ENCODE measurements at regions not wholly inside any gene's neighbourhood (a gene's known extent, or its start where the extent isn't known, plus 50 kb on each side); places are given as distances from the start of the nearest gene placed in this dataset.
A peak's percentile ranks its signal among the peaks of the same experiment; 100 is the strongest.

- H3K9me3 Mint-ChIP-seq: no peaks in the 10 kb centered on the region
- peak overlapping the region; percentile 92 for H3K27ac Mint-ChIP-seq
- peaks cover 50% of the 10 kb centered on the region for H3K4me1 Mint-ChIP-seq
- H3K27me3 Mint-ChIP-seq: no peaks in the 10 kb centered on the region
- H3K36me3 Mint-ChIP-seq: no peaks in the 10 kb centered on the region
- peak overlapping the region; percentile 92 for H3K4me3 Mint-ChIP-seq
These were observed 112.8 kb downstream of the HFE start for GRCh38 chr6:26199773-26200764.

- H3K9me3 Mint-ChIP-seq: no peaks in the 10 kb centered on the region
- peaks cover 43% of the 10 kb centered on the region for H3K4me1 Mint-ChIP-seq
- H3K4me3 Mint-ChIP-seq: peak overlapping the region; percentile 54
- no peaks in the 10 kb centered on the region for H3K27me3 Mint-ChIP-seq
- H3K36me3 Mint-ChIP-seq: no peaks in the 10 kb centered on the region
- H3K27ac Mint-ChIP-seq: no peak overlapping the region
These were observed 113.9 kb downstream of the HFE start for GRCh38 chr6:26200918-26201721.

- Mint-ChIP-seq H3K9me3 (no peaks in the 10 kb centered on the region), H3K27ac (no peak overlapping the region), H3K4me3 (no peak overlapping the region)
These were observed 115.0 kb downstream of the HFE start for GRCh38 chr6:26202201-26202611.

GRCh38 chr6:26202811-26203583 is 115.8 kb downstream of the HFE start:
- no peaks in the 10 kb centered on the region for H3K27me3 Mint-ChIP-seq
- peak overlapping the region; percentile 42 for H3K4me3 Mint-ChIP-seq
- peaks cover 37% of the 10 kb centered on the region for H3K4me1 Mint-ChIP-seq
- no peak overlapping the region for H3K27ac Mint-ChIP-seq
- no peaks in the 10 kb centered on the region for H3K36me3 Mint-ChIP-seq
- H3K9me3 Mint-ChIP-seq: no peaks in the 10 kb centered on the region

More at GRCh38 chr6:26202201-26202611, 115.0 kb downstream of the HFE start:
- Mint-ChIP-seq H3K27me3 (no peaks in the 10 kb centered on the region), H3K36me3 (no peaks in the 10 kb centered on the region), H3K4me1 (peaks cover 42% of the 10 kb centered on the region)

GRCh38 chr6:26204332-26205160 is 117.3 kb downstream of the HFE start:
- Mint-ChIP-seq H3K36me3 (no peaks in the 10 kb centered on the region), H3K4me3 (no peak overlapping the region), H3K4me1 (peaks cover 29% of the 10 kb centered on the region), H3K9me3 (no peaks in the 10 kb centered on the region), H3K27ac (no peak overlapping the region), H3K27me3 (no peaks in the 10 kb centered on the region)

- H3K36me3 Mint-ChIP-seq: no peaks in the 10 kb centered on the region
- H3K27me3 Mint-ChIP-seq: no peaks in the 10 kb centered on the region
These were observed 118.0 kb downstream of the HFE start for GRCh38 chr6:26205161-26205624.

GRCh38 chr6:26205625-26206574 is 118.7 kb downstream of the HFE start:
- H3K4me1 Mint-ChIP-seq: peaks cover 22% of the 10 kb centered on the region

More at GRCh38 chr6:26205161-26205624, 118.0 kb downstream of the HFE start:
- Mint-ChIP-seq H3K4me3 (no peak overlapping the region), H3K9me3 (no peaks in the 10 kb centered on the region), H3K4me1 (peaks cover 23% of the 10 kb centered on the region), H3K27ac (no peak overlapping the region)

GRCh38 chr6:26206868-26207801 is 119.9 kb downstream of the HFE start:
- Mint-ChIP-seq H3K27ac (no peak overlapping the region), H3K4me1 (peaks cover 15% of the 10 kb centered on the region), H3K27me3 (no peaks in the 10 kb centered on the region), H3K36me3 (peaks cover 2% of the 10 kb centered on the region), H3K9me3 (no peaks in the 10 kb centered on the region), H3K4me3 (no peak overlapping the region)

More at GRCh38 chr6:26205625-26206574, 118.7 kb downstream of the HFE start:
- Mint-ChIP-seq H3K36me3 (no peaks in the 10 kb centered on the region), H3K27me3 (no peaks in the 10 kb centered on the region), H3K9me3 (no peaks in the 10 kb centered on the region), H3K4me3 (no peak overlapping the region), H3K27ac (no peak overlapping the region)

- Mint-ChIP-seq H3K36me3 (peaks cover 2% of the 10 kb centered on the region), H3K9me3 (no peaks in the 10 kb centered on the region), H3K4me3 (no peak overlapping the region), H3K27ac (peak overlapping the region; percentile 53), H3K27me3 (no peaks in the 10 kb centered on the region), H3K4me1 (no peaks in the 10 kb centered on the region)
These were observed 124.7 kb downstream of the HFE start for GRCh38 chr6:26211963-26212362.

GRCh38 chr6:26213334-26214075 is 126.3 kb downstream of the HFE start:
- Mint-ChIP-seq H3K4me3 (no peak overlapping the region), H3K36me3 (peaks cover 2% of the 10 kb centered on the region), H3K27me3 (no peaks in the 10 kb centered on the region), H3K27ac (no peak overlapping the region), H3K9me3 (no peaks in the 10 kb centered on the region), H3K4me1 (no peaks in the 10 kb centered on the region)

GRCh38 chr6:26214803-26215584 is 127.8 kb downstream of the HFE start:
- Mint-ChIP-seq H3K27ac (no peak overlapping the region), H3K4me3 (no peak overlapping the region), H3K9me3 (no peaks in the 10 kb centered on the region), H3K36me3 (peaks cover 2% of the 10 kb centered on the region), H3K4me1 (peaks cover 5% of the 10 kb centered on the region), H3K27me3 (no peaks in the 10 kb centered on the region)
